NCI-H460 (cell line): ENCODE measurements at regions not wholly inside any gene's neighbourhood (a gene's known extent, or its start where the extent isn't known, plus 50 kb on each side); places are given as distances from the start of the nearest gene placed in this dataset.

Experiments used
- DNase-seq: peaks from one replicate; pipeline ENCODE4 v3.0.0-alpha.2; 2016; ENCODE audit warnings: low read depth; ENCODE audit errors: extremely low read depth

DNA sequence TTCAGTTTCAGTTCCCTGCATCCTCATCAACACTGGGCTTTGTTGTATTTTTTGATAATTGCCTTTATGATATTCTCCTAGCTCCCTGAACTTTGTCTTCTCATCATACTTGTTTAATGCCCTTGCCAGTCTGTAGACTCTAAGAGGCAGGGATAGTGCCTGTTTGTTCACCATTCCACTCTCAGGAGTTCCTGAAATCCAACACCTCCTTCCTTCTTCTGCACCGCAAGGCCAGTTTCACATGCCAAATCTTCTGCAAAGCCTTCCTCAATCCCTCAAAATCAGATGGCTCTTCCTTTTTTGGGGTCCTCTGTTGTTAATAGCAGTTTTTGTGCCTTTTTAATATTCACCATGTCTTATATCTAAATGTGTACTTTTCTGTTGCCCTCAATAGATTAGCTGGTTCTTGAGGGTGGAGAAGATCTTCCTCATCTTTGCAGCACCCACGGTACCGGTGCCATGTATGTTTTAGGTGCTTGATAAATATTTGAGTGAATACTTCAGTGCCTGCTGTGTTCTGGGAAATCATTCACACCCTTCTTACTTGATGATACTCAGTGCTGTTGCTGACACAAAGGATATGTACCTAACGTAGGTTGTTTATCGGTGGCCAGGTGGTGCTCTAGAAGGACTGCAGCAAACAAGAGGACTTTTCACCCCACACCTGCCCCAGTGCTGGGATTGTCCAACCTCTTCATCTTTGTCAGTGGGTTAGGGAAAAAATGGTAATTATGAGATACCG lies 85.3 kb upstream of the LIMCH1 start:
- no peak for DNase-seq

DNA sequence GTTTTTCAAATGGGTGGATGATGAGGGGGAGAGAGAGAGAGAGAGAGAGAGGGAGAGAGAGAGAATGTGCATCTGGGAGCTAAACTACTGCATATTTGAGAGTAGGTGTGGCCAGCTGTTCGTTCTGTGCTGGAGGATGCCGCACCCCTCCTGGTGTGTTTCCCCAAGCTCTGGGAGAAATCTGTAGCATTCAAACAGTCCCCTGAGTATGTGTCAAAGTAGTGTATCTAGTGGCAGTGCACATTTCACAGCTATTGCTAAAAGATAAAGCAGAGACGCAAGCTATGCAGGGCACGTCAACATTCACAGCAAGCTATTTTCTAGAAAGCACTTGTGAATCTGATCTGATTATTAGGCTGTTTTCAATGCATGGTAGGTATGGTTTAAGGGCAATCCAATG lies 83.5 kb upstream of the LIMCH1 start:
- peak; percentile 62 for DNase-seq

DNA sequence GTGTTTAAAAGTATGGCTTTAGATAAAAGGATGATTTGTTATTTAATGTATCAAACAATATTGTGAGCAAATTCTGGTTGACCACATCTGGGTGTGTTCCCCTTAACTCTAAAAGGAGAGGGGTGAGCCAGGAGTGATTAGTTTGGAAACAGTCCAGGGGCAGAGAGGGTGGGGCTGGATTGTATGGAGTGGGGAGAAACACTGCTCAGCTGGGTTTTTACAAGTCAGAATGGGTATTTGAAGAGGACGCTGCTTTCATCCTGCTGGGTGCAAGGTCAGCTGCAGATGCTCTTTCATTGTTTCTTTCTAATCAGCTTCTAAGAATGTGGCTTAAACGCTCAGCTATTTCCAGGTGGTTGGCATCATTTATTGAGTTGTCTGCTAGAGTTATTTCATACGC lies 82.8 kb upstream of the LIMCH1 start:
- DNase-seq = no peak

DNA sequence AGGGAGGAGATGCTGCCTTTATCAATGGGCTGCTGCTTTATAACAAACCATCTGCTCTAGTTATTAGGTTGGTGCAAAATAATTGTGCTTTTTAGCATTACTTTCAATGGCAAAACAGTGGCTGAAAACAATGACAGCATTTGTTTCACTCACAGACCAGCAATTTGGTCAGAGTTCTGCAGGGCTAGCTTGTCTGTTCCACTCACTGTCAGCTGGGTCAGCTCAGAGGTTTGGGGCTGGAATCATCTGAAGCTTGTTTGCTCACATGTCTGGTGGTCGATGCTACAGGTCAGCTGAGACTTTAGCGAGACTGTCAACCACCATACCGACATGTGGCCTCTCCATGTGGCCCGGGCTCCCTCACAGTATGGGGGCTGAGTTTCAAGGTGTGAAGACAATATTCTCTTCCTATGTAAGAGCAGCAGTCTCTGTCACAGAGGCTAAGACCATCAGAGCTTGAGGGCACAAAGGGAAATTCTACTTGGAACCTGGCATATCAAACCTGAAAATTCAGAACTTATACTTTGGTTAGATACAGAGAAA lies 81.3 kb upstream of the LIMCH1 start:
- DNase-seq = no peak

DNA sequence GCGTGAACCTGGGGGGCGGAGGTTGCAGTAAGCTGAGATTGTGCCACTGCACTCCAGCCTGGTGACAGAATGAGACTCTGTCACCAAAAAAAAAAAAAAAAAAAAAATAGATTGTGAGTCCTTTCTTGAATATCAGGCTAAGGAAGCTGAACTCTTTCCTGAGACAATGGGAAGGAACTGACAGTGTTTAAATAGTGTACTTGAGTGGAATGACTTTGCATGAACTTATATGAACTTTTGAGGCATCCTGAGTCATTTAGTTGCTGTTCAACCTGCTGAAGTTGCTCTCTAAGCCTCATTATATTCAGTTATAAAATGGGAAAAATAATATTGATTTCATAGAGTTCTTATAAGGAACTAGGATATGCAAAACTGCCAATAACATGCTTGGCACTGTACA lies 79.3 kb upstream of the LIMCH1 start:
- no peak for DNase-seq

DNA sequence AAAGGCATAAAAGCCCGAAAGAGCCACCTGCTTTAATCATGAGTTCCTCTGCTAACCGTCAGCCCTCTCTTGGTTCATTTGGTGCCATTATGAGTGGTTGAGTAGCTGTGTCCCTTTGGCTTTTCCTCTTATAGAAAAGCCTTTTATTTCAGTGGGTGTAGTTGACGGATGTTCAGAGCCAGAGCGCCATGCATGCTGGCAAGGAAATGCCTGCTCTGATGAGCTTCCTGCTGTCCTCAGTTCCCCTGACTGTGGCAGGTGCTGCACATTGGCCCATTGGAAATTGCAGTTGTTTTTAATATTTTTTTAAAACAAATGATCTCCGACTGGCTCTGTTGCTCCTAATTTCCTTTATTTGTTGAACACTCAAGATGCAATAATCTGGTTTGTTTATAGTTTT lies 77.3 kb upstream of the LIMCH1 start:
- no peak for DNase-seq

DNA sequence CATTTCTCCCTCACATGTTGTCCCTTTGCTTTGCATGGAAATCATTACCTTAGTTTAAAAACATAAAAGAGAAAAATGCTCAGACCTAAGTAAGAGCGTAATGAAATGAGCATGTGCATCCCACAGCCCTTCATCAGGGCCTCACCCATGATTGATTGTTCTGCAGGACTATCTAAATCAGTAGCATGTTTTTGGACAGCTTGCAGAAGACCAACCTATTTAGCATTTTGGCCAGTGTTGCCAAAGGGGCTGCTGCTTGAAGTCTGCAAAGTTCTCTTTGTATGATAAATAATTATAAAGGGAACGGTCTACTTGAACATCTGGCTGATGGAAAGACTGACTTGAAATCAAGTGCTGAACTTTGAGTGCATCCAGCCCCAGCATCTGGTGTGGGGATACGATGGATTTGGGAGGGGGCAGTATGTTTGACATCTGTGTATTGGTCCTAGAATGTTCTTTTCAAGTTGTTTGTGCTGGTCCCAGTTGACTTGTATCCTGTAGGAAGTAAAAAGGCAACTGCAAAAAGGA lies 76.1 kb upstream of the LIMCH1 start:
- no peak for DNase-seq

DNA sequence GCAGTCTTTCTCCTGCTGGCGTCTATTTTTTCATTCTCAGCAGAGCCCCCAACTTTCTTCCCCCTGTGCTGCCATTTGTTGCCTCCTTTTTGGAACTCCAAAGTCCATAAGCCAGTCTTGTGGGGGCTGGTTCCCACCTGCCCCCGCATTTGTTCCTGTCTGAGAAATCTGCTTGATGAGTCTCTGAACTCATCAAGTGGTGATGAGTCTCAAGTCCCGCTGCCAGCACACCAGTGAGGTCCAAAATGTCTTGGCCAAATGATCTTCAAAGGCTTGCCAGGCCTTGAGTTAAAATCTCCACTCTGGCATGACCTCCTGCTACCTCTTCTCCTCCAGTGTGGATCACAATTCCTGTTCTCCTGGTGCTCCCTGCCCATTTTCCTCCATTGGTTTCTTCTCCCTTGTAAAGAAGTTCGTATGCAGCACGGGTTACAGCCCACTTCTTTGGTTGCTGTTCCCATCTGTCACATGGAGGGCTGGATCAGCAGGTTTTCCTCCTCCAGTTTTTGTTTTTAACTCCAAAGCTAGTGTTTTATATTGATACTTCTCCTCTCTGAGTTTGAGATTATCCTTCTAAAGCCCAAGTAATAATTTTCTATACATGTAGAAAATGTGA lies 72.7 kb upstream of the LIMCH1 start:
- DNase-seq = no peak

DNA sequence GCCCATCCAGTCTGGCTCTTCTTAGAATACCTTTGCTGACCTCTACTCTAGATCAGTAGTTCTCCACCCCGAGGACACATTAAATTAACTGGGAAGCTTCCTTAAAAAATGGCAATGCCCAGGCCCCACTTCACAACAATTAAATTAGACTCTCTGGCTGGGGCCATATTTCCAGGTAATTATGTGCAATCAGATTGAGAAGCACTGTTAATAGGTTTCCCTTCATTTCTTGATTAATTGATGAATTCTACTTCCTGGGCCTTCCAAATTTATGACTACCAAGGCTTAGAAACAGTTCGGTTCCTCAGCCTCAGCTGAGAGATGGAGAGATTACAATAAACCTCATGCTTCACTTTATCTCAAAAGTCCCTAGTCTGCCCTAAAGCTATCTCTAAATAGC lies 71.7 kb upstream of the LIMCH1 start:
- no peak for DNase-seq

DNA sequence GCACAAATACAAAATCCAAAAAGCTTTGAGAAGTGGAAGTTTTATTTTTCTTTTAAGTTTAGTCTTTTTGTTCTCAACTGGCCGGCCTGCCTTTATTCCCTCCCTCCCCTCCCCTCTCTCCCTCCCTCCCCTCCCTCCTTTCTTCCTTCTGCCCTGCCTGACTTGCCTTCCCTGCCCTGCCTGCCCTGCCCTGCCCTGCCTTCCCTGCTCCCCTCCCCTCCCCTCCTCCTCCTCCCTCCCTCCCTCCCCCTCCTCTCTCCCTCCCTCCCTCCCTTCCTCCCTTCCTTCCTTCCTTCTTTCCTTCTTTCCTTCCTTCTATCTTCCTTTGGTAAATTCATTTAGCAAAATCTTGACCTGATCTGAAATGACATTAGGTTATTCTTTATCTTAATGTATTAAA lies 69.8 kb upstream of the LIMCH1 start:
- no peak for DNase-seq

DNA sequence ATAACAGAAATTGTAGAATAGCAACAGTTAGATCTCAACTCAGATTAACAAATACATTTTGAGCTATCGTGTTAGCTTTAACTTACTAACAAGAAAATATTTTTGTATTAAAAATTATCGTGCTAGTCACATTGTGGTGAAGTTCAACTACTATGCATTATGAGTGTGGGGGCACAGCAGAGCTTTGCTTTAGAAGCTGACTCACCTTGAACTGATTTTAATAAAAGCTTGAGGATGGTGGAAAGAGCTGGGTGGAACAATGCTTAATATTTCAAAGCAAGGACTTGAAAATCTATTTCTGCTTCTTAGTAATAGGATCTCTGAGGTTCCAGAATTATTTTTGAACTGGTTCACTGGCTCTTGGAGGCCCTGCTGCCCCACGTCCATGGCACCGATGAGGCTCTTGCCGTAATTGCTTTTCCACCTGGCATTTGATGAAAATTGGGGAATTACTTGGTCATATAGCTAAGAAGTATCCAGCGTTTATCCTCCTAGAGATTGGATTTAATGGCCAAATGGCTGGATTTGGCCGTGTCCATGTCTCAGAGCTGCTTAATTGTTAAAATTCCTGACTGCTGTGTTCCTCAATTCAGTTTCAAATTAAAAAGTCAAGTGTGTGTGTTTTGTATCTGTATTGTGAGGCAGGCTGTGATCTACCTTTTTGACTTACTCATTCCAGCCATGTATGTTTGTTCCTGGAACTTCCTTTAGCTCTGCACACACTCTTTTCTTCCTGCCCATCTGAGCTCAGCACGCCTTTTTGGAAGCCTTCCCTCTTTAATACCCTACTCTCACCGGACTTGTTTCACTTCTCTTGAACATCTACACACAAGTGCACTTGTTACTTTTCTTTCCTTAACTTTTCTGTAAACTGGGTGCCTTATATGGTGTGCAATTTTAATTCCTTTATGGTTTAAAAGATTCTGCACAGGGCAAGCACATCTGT lies 66.6 kb upstream of the LIMCH1 start:
- DNase-seq = no peak

DNA sequence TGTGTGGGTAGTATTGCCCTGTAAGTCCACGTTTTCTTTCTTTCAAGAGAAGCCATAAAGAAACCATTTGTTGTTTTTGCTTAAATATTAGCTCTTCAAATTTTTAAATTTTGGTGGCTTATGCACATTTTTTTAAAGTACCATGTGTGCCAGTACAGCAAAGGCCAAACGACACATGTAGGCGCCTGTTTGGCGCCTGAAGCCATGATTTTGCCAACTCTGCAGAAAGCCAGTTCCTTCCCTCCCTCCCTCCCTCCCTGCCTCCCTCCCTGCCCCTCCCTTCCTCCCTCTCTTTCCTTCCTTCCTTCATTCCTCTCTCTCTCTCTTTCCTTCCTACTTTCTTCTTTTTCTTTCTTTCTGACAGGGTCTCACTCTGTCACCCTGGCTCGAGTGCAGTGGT lies 65.9 kb upstream of the LIMCH1 start:
- no peak for DNase-seq

DNA sequence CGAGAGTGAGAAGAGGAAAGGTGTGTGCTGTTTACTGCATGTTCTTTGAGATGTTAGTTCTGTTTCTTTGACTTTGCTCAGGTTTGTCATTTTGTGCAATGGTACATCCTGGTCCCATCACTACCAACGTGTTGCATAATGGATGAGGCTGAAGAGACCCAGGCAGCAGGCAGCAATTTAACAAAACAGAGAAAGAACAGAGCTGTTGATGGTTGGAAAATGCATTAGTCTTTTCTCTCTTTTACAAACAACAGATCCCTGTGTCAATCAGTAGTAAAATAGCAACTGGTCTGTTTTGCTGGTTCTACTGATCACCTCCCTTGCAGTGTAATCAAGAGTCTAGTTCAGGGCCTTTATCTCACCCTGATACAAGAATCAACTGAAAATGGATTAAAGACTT lies 64.8 kb upstream of the LIMCH1 start:
- DNase-seq = no peak

DNA sequence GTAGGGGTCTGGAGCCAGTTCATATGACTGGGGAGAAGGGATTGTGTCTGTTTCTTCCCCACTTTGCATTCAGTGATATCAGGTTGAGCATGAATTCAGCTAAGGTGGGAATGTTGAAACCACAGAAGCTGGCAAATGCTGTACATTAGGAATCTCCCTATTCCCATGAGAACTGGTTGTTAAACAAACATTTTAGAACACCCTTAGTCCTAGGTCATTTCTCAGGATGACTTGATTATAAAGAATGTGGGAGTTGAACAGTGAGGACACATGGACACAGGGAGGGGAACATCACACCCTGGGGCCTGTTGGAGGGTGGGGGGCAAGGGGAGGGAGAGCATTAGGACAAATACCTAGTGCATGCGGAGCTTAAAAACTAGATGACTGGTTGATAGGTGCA lies 62.6 kb upstream of the LIMCH1 start:
- peak; percentile 32 for DNase-seq

DNA sequence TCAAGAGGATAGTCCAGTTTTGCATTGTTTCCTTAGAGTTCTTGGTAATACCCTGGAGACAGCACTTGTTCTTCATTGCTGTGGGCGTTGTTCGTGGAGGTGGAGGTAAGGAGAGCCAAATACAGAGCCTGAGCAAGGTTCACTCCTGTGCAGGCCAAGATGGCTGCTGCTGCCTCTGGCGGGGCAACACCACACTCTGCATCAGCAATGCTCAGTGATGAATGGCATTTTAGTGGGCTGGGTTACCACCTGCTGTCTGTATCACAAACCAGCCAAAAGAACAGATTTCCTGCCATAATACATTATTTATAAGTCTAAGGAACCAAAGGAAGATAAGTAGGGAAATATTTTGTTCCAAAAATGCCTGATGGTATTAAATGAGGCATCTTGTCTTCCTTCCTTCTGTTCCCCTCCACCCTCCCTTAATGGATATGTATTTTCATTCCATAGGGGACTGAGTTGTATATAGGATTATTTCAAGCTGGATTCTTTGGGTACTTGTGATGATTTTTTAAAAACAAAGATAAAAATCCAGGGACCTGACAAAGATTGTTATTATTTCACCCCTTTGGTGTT lies 61.6 kb upstream of the LIMCH1 start:
- no peak for DNase-seq

DNA sequence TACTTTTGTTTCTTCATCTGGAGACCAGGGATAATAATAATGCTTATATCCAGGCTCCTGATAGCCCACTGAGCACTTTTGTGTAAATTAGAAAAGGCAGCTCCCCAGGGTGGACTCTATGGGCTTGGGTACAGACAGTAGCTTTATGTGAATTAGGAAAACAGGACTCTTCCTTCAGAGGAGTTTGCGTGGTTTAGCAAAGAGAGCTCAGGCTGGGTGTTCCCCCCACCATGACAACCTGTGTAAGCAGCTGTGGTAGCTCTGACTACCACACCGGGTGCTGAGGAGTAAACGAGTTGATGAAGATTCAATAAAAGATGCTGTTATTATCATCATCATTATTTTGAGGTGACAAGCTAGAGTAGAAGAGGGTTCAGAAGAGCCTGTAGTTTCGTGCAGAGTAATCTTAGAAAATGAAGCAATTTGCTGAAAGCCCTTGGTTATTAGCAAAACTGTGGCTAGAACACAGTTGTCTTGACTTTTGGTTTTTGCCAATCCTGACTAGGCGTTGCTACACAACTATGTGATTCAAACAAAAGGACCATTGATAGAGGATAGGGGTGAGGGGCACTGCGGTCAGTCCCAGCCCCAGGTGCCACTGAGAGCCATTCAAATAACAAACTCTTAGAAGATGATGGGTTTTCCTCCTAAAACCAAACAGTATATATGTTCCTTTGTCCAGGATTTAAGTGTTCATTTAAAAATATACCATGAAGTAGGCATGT lies 60.6 kb upstream of the LIMCH1 start:
- no peak for DNase-seq

DNA sequence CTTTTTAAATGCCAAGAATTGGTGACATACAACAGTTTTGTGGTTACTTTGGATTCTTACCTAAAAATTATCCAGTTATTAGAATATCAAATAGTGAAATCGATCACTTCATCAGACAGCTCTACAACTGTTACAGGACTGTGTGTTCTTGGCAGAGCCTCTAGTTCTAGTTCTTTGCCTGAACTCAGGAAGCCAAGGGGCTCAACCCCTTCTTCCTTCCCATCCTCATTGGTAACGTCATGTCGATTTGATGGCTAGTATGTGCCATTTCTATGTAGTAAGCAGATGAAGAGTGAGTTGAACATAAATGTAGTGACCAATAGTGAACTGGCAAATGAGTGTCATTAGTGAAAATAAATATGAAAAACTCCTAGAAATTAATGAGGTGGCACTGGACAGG lies 59.4 kb upstream of the LIMCH1 start:
- DNase-seq = no peak

DNA sequence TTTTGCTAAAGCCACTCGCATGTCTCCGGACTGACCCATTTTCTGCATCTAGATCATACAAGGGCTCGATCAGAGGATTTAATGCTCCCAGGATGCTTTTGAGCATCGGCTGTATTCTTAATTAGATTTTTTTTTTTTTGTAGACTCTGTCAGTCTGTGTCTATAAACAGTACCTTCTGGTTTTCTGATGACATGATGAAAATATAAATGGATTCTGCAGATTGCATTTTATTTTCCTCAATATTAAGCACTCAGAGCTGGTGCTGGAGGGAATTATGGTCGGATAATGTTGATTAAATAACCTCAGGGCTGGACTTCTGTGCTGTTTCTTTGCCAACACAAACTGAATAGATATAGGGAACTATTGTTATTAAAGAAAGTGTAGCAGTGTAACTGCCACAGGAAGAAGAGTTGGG lies 57.1 kb upstream of the LIMCH1 start:
- no peak for DNase-seq

DNA sequence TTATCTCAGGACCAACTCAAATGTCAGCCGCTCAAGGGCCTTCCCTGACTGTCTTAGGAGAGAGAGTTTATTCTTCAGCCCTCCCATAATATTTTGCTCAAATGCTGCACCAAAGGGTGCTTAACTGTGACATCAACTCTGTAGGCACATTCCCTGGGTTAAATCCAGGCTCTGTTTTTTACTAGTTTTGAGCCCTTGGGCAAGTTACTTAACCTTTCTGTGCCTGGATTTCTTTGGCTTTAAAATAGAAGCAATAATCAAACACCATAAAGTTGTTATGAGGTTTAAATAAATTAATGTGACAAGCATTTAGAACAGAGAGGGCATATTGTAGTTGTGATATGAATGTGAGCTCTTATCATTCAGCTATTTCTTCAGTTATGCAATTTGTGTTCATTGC lies 54.2 kb upstream of the LIMCH1 start:
- DNase-seq = no peak

DNA sequence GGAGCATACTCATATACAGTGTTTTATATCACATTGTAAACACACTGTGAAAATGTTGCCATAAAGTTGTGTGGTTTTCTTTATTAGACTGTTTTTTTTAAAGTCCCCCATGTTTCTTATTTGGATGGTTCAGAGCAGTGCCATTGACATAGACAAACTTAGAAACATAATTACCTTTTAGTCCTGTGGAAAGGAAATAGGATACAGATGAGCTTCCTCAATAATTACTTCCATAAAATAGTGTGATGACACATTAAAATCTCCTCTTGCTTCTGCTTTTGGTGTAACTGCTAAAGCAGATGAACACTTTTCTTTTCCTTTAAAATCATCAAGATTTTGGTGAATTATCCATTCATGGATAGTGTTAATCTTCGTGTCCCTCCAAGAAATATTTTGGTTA lies 52.9 kb upstream of the LIMCH1 start:
- DNase-seq = no peak
